ENCODE measurements at regions not wholly inside any gene's neighbourhood (a gene's known extent, or its start where the extent isn't known, plus 50 kb on each side); places are given as distances from the start of the nearest gene placed in this dataset.

- TF ChIP-seq POLR2A (IDR thresholded peaks at IDR 0.05; ENCODE audit: low read depth, low read length): no peak
- TF ChIP-seq POLR2AphosphoS5 (IDR thresholded peaks at IDR 0.05; ENCODE audit: low read depth, low read length): no peak
- TF ChIP-seq TAF1 (IDR thresholded peaks at IDR 0.05; ENCODE audit: low read depth, low read length): no peak
- no peak for TF ChIP-seq SPI1 (IDR thresholded peaks at IDR 0.05; ENCODE audit: low read depth, low read length)
- TF ChIP-seq PAX5 (IDR thresholded peaks at IDR 0.05; ENCODE audit: insufficient read depth, low read length, severe bottlenecking): no peak
Observed at GRCh38 chr1:172979828-172980227, 70.9 kb downstream of the TNFSF18 start.
